Neural progenitor cell (in vitro differentiated cells): ENCODE measurements at regions not wholly inside any gene's neighbourhood (a gene's known extent, or its start where the extent isn't known, plus 50 kb on each side); places are given as distances from the start of the nearest gene placed in this dataset.

Experiments used
- EZH2 ChIP-seq: fragments of 200-600 bp; sonication (generic); IDR thresholded peaks from 2 replicates; pipeline ENCODE4 v1.6.1; 2017; ENCODE audit warnings: antibody characterized with exemption, mild to moderate bottlenecking, moderate library complexity
- EZH2phosphoT487 ChIP-seq: fragments of 200-600 bp; sonication (generic); IDR thresholded peaks from 2 replicates; pipeline ENCODE4 v1.6.1; 2017; ENCODE audit warnings: antibody characterized with exemption
- TF ChIP-seq, protein P1 (sequence below): fragments of 200-600 bp; sonication (generic); IDR thresholded peaks from 2 replicates; pipeline ENCODE4 v1.5.1; 2017; ENCODE audit warnings: antibody characterized with exemption, mild to moderate bottlenecking

DNA sequence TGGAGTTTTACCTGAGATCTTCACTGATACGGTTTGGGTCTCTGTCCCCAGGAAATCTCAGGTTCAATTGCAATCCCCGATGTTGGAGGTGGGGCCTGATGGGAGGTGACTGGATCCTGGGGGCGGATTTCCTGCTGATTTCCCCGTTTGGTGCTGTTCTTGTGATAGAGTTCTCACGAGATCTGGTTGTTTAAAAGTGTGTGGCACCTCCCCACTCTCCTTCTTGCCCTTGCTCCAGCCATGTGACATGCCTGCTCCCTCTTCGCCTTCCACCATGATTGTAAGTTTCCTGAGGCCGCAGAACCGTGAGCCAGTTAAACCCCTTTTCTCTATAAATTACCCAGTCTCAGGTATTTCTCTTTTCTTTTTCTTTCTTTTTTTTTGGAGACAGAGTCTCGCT is 126.4 kb upstream of the SLC45A1 start:
- TF ChIP-seq, protein P1, sequence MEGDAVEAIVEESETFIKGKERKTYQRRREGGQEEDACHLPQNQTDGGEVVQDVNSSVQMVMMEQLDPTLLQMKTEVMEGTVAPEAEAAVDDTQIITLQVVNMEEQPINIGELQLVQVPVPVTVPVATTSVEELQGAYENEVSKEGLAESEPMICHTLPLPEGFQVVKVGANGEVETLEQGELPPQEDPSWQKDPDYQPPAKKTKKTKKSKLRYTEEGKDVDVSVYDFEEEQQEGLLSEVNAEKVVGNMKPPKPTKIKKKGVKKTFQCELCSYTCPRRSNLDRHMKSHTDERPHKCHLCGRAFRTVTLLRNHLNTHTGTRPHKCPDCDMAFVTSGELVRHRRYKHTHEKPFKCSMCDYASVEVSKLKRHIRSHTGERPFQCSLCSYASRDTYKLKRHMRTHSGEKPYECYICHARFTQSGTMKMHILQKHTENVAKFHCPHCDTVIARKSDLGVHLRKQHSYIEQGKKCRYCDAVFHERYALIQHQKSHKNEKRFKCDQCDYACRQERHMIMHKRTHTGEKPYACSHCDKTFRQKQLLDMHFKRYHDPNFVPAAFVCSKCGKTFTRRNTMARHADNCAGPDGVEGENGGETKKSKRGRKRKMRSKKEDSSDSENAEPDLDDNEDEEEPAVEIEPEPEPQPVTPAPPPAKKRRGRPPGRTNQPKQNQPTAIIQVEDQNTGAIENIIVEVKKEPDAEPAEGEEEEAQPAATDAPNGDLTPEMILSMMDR: no peak
- TF ChIP-seq EZH2: no peak
- TF ChIP-seq EZH2phosphoT487: no peak
